ENCODE measurements at regions not wholly inside any gene's neighbourhood (a gene's known extent, or its start where the extent isn't known, plus 50 kb on each side); places are given as distances from the start of the nearest gene placed in this dataset.

DNA sequence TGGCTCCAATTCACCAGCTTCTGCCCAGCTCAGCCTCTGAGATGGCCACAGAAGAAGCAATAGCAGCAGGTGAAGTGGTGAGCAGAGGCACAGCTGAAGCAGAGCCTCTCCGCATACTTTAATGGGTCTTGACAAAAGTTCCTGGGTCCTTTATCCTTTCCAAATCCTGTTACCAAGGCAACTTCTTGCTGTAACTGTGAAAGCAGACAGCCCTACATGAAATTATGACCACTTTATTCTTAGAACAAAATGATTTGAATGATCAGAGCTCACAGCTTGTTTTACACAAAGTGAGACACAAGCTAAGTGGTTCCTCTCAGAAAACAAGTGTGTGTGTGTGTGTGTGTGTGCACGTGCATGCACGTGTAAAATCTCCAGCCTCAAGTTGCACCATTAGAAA is 245.6 kb downstream of the HTR7 start:
- H3K4me3 ChIP-seq (ENCODE audit: low read depth, low read length), result no peak overlapping the region
- TF ChIP-seq, protein P1, sequence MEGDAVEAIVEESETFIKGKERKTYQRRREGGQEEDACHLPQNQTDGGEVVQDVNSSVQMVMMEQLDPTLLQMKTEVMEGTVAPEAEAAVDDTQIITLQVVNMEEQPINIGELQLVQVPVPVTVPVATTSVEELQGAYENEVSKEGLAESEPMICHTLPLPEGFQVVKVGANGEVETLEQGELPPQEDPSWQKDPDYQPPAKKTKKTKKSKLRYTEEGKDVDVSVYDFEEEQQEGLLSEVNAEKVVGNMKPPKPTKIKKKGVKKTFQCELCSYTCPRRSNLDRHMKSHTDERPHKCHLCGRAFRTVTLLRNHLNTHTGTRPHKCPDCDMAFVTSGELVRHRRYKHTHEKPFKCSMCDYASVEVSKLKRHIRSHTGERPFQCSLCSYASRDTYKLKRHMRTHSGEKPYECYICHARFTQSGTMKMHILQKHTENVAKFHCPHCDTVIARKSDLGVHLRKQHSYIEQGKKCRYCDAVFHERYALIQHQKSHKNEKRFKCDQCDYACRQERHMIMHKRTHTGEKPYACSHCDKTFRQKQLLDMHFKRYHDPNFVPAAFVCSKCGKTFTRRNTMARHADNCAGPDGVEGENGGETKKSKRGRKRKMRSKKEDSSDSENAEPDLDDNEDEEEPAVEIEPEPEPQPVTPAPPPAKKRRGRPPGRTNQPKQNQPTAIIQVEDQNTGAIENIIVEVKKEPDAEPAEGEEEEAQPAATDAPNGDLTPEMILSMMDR (IDR thresholded peaks at IDR 0.05; ENCODE audit: borderline replicate concordance, insufficient read depth, low read depth, low read length), result no peak

- H3K4me3 ChIP-seq (ENCODE audit: low read depth, low read length), result no peak overlapping the region
- TF ChIP-seq, protein P1 (IDR thresholded peaks at IDR 0.05; ENCODE audit: borderline replicate concordance, insufficient read depth, low read depth, low read length), result no peak
Measured at GRCh38 chr10:90614631-90615030, 243.2 kb downstream of the HTR7 start.

DNA sequence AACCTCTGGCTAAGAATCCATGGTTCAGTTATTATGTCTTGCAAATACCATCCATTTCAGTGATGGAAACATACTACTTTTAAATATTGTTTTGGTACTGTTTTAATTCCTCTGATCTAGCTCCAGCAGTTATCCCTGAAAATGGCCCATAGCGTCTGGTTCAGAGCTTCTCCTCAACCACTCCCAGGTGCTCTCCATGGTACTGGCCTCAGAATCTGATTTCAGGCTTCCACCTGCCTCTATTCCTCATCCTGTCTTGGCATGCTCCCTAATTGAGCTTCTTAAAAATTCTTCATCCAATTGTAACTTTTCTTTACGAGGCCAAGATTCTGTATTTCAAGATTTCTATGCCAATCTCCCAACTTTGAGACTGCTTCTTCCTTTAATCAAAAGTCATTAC is 236.3 kb downstream of the HTR7 start:
- no peak overlapping the region for H3K4me3 ChIP-seq (ENCODE audit: low read depth, low read length)
- TF ChIP-seq, protein P1 (IDR thresholded peaks at IDR 0.05; ENCODE audit: borderline replicate concordance, insufficient read depth, low read depth, low read length), result no peak

- no peak overlapping the region for H3K4me3 ChIP-seq (ENCODE audit: low read depth, low read length)
- TF ChIP-seq, protein P1 (IDR thresholded peaks at IDR 0.05; ENCODE audit: borderline replicate concordance, insufficient read depth, low read depth, low read length), result no peak
Measured at GRCh38 chr10:90635111-90635765, 222.6 kb downstream of the HTR7 start.

DNA sequence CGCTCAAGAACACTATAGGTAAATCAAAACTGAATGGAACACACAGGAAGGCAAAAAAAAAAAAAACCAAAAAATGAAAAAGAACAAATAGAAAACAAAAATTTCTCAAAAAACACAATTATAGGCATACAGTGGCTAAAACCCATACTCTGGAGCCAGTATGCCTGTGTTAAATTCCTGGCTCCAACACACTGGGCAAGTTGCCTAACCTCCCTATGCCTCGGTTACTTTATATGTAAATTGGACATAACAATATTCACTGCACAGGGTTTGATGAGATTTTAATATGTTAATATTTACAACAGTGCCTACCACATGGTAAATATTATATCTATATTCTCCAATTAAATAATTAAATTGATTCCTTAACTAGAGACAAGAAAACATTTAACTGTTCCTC is 217.1 kb downstream of the HTR7 start:
- TF ChIP-seq, protein P1 (IDR thresholded peaks at IDR 0.05; ENCODE audit: borderline replicate concordance, insufficient read depth, low read depth, low read length), result no peak
- no peak overlapping the region for H3K4me3 ChIP-seq (ENCODE audit: low read depth, low read length)

DNA sequence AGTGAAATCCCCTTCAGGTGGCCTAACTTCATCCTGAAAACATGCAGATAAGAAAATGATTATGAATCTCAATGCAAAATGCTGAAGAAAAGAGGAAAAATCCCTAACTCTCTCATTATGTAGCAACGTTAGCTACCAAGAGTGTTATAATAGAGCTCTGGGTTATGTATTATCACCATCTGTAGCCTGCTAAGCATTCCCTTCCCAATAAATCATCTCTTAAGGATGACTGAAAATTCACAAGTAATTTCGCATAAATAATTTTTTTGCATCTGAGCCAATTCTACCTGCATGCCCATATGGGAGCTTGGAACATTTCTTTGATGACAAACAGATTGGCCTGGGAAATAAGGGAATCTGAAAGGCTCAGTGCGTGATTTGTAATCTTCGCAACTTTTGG is 216.1 kb downstream of the HTR7 start:
- H3K4me3 ChIP-seq (ENCODE audit: low read depth, low read length), result no peak overlapping the region
- TF ChIP-seq, protein P1 (IDR thresholded peaks at IDR 0.05; ENCODE audit: borderline replicate concordance, insufficient read depth, low read depth, low read length), result no peak

DNA sequence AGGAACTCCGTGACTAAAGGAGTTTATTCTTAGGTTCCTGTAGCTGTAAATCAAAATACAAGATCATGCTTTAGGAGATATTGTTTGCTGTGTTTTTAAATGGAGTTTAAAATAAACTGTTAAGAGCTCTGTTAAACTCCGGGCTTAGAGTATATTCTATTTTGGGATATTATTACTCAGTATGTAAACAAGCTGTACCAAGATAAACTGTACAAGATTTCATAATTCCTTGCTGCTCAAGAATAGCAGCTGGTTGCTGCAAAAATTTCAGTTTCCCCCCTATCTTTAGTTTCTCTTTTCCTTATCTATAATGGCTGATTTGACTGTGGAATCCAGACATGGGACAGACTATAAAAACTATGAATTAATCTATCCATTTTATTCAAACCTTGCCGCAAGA is 215.7 kb downstream of the HTR7 start:
- TF ChIP-seq, protein P1 (IDR thresholded peaks at IDR 0.05; ENCODE audit: borderline replicate concordance, insufficient read depth, low read depth, low read length), result no peak
- no peak overlapping the region for H3K4me3 ChIP-seq (ENCODE audit: low read depth, low read length)
